Mesodermal cell (in vitro differentiated cells): ENCODE measurements at regions not wholly inside any gene's neighbourhood (a gene's known extent, or its start where the extent isn't known, plus 50 kb on each side); places are given as distances from the start of the nearest gene placed in this dataset.

Experiments
- H3K27ac ChIP-seq: 2 replicates; pipeline ENCODE4 v1.7.0; 2013; ENCODE audit warnings: mild to moderate bottlenecking, low read depth, low read length, moderate library complexity; ENCODE audit not compliant: severe bottlenecking
- H3K36me3 ChIP-seq: 2 replicates; pipeline ENCODE4 v1.7.1; 2013; ENCODE audit warnings: mild to moderate bottlenecking, low read length, moderate library complexity; ENCODE audit not compliant: control insufficient read depth, insufficient read depth
- H3K4me1 ChIP-seq: one replicate; pipeline ENCODE4 v1.7.1; 2013; ENCODE audit warnings: mild to moderate bottlenecking, low read length; ENCODE audit not compliant: insufficient read depth, control insufficient read depth, poor library complexity, severe bottlenecking
- H3K4me3 ChIP-seq: 2 replicates; pipeline ENCODE4 v1.7.0; 2013; ENCODE audit warnings: low read length, control low read depth, mild to moderate bottlenecking; ENCODE audit not compliant: insufficient read depth, poor library complexity, severe bottlenecking; ENCODE audit errors: extremely low read depth
- H3K9me3 ChIP-seq: 2 replicates; pipeline ENCODE4 v1.7.1; 2013; ENCODE audit warnings: mild to moderate bottlenecking, low read length, moderate library complexity; ENCODE audit not compliant: control insufficient read depth
- WGBS, 2 experiments: methylation state at CpG; one replicate each; pipeline ENCODE4 v1.1.5; 2013; ENCODE audit warnings: missing lambda C conversion rate in 2 of 2; ENCODE audit not compliant: insufficient coverage in 2 of 2; 5-methylcytosine and 5-hydroxymethylcytosine counted together

DNA sequence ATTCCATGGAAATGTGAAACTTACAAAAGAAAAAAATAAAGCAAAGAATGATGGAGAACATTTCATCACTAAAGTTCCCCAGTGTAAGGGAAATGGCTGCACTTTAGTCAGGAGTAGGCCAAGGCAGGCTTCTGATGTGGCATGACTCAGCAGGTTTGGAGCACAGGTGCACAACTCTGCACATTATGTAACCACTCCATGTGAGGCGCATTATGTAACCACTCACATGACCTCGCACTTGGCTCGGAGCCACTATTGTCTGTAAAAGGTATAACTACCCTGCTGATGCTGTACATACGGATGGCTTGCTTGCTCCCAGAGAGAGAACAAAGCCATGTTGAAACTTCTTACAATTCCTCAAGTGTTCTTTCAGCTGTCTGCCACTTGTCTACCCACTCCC lies 727.6 kb downstream of the TRAM1L1 start:
- no peaks in the 10 kb centered on the region for H3K36me3 ChIP-seq
- WGBS, 2 experiments = 93% methylated on average over 4 of the region's 4 CpGs
- H3K4me3 ChIP-seq = no peak overlapping the region
- H3K4me1 ChIP-seq = no peaks in the 10 kb centered on the region
- H3K27ac ChIP-seq = no peak overlapping the region
- no peaks in the 10 kb centered on the region for H3K9me3 ChIP-seq

DNA sequence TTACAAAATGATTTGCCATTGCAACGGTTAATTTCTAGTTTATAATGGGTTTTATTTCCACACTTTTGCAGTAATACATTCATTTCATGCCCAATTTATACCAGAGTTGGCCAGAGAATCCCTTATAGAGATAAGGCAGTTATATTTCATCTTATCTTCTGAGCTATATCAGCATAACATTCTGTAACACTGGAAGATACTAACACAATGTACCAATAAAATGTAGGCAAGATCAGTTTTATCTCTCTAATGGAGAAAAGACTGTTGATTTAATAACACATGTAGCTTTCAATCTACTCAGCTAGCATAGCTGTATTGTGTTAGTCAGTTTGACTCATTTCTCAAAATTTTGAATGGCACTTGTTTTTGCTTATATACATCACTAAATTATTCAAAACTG lies 738.6 kb downstream of the TRAM1L1 start:
- no peaks in the 10 kb centered on the region for H3K9me3 ChIP-seq
- H3K4me3 ChIP-seq = no peak overlapping the region
- no CpG with 5 or more reads among the region's 1 CpG for WGBS, 2 experiments
- no peak overlapping the region for H3K27ac ChIP-seq
- no peaks in the 10 kb centered on the region for H3K4me1 ChIP-seq
- no peaks in the 10 kb centered on the region for H3K36me3 ChIP-seq

DNA sequence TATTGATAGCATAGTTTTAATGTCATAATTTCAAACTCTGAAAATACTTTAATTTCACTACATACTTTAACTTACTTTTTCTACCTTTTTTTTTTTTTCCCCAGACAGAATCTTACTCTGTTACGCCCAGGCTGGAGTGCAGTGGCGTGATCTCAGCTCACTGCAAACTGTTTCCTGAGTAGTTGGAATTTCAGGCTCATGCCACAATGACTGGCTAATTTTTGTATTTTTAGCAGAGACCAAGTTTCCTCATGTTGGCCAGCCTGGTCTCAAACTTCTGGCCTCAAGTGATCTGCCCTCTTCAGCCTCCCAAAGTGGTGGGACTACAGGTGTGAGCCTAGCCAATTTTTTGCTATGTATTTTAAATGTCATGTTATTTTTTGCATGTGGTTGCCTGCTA lies 741.6 kb downstream of the TRAM1L1 start:
- Histone ChIP-seq H3K4me3 (no peak overlapping the region), H3K27ac (no peak overlapping the region), H3K9me3 (no peaks in the 10 kb centered on the region), H3K36me3 (no peaks in the 10 kb centered on the region), H3K4me1 (no peaks in the 10 kb centered on the region)
- no CpG with 5 or more reads among the region's 2 CpGs for WGBS, 2 experiments

DNA sequence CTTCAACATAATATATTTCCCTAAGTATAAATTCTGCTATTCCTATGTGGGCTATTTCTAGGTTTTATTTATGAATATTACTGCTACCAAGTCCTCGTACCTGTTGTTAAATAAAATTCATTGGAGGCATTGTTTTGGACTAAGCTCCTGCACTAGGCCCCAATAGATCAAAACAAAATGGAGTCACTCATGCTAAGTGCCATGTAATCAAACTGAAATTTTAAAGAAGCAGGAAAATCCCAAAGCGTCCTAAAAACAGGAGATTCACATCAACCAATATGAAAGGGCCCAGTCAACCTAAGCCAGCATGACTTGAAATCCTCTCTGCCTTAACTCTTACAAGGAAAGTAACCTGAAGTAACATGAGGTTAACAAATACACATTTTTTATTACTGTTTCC lies 743.2 kb downstream of the TRAM1L1 start:
- H3K36me3 ChIP-seq = no peaks in the 10 kb centered on the region
- H3K9me3 ChIP-seq = no peaks in the 10 kb centered on the region
- no peaks in the 10 kb centered on the region for H3K4me1 ChIP-seq
- no peak overlapping the region for H3K4me3 ChIP-seq
- H3K27ac ChIP-seq = no peak overlapping the region
- 100% methylated on average over 1 of the region's 2 CpGs; no CpG with 5 or more reads in 1 of the 2 experiments for WGBS, 2 experiments

DNA sequence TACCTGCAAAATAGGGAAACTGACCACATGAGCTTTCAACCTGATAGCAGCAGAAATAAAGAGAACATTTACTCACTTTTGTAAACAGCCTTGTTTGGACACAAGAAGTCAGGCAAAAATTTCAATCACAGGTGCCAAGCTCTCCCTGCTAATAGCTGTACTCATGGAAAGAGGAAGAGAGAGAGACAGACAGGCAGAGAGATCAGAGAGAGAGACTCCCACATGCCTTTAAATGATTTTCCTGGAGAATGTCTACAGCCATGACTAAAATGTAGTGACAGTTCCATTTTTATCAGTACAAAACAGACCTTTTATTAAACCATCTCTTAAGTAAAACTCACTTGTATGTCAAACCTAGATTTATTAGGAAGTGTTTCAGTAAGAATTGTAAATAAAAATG lies 752.9 kb downstream of the TRAM1L1 start:
- Histone ChIP-seq H3K9me3 (no peaks in the 10 kb centered on the region), H3K4me3 (no peak overlapping the region)

DNA sequence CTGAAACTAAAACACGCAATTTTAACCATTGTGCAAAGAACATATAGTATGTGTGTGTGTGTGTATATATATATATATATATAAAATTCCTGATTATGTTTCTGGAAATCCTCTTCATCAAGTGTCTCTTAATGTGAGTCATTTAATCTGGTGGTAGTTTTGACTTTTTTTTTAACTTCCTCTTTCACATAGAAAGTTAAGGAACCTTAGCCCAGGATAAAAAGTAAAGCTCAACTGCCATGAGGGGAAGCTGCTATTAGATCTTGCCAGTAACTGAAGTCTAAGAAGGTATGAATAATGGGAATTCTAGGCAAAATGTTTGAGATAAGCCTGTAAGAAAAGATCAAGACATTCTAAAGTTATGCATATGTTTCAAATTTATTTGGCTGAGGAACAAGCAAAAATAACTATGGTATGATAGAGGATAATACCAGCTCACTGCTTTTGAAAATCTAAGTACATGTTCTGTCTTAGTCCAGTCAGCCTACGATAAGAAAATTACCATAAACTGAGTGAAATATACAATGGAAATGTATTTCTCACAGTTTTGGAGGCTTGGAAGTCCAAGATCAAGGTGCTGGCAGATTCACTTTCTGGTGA lies 757.0 kb downstream of the TRAM1L1 start:
- no peak overlapping the region for H3K4me3 ChIP-seq
- H3K4me1 ChIP-seq = no peaks in the 10 kb centered on the region
- WGBS, 2 experiments = no CpG with 5 or more reads among the region's 2 CpGs
- H3K9me3 ChIP-seq = no peaks in the 10 kb centered on the region
- no peak overlapping the region for H3K27ac ChIP-seq
- H3K36me3 ChIP-seq = no peaks in the 10 kb centered on the region

More for the DNA sequence above, 752.9 kb downstream of the TRAM1L1 start:
- Histone ChIP-seq H3K27ac (peak overlapping the region; percentile 8), H3K4me1 (no peaks in the 10 kb centered on the region), H3K36me3 (no peaks in the 10 kb centered on the region)

DNA sequence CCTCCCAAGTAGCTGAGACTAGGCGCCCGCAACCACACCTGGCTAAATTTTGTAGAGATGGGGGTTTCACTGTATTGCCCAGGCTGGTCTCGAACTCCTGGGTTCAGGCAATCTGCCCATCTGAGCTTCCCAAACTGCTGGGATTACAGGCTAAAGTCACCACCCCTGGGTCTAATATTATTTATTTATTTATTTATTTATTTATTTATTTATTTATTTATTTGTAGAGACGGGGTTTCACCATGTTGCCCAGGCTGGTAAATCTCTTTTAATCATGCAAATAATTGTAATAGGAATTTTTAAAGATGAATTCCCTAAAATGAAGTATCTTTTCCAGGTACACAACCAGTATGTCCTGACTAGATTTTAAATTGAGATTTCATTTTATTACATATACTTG lies 761.8 kb downstream of the TRAM1L1 start:
- no peaks in the 10 kb centered on the region for H3K4me1 ChIP-seq
- H3K4me3 ChIP-seq = no peak overlapping the region
- H3K36me3 ChIP-seq = no peaks in the 10 kb centered on the region
- WGBS, 2 experiments = 100% methylated on average over 2 of the region's 4 CpGs; no CpG with 5 or more reads in 1 of the 2 experiments
- no peaks in the 10 kb centered on the region for H3K9me3 ChIP-seq
- H3K27ac ChIP-seq = no peak overlapping the region

DNA sequence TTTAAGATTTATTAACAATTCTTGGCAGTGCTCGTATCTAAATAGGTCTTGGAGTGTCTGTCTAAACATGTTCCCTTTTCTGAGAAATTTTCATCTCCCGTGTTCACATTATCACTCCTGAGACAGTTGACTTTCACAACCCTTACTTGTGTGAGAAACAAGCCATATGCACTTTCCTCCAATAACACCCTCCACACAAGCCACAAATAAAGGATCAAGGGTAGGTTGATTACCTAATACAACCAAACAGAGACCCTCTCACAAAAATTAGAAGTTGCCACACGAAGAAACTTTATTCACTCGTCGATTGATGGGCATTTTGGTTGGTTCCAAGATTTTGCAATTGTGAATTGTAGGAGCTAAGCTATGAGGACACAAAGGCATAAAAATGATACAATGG lies 763.9 kb downstream of the TRAM1L1 start:
- Histone ChIP-seq H3K4me1 (no peaks in the 10 kb centered on the region), H3K9me3 (no peaks in the 10 kb centered on the region), H3K36me3 (no peaks in the 10 kb centered on the region), H3K4me3 (no peak overlapping the region), H3K27ac (no peak overlapping the region)
- WGBS, 2 experiments = 85 to 92% methylated on average over 2 to 5 of the region's 5 CpGs

DNA sequence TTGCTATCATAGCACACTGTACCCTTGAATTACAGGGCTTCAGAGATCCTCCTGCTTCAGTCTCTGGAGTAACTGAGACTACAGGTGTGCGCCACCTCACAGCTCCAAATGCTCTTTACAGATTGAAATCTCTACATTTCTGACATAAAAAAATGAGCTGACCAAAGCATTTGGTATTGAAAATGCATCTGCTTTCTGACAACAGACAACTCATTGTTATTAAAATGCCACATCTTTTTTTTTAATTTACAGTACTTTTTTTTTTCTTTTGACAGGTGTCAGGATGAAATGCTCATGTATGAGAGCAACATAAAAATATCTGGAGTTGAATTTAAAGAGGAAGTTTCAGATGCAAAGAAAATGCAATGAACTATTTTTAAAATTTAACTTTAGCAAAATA lies 764.5 kb downstream of the TRAM1L1 start:
- 100% methylated on average over 1 of the region's 1 CpG; no CpG with 5 or more reads in 1 of the 2 experiments for WGBS, 2 experiments
- no peak overlapping the region for H3K27ac ChIP-seq
- H3K9me3 ChIP-seq = no peaks in the 10 kb centered on the region
- H3K4me1 ChIP-seq = no peaks in the 10 kb centered on the region
- no peaks in the 10 kb centered on the region for H3K36me3 ChIP-seq
- H3K4me3 ChIP-seq = no peak overlapping the region

DNA sequence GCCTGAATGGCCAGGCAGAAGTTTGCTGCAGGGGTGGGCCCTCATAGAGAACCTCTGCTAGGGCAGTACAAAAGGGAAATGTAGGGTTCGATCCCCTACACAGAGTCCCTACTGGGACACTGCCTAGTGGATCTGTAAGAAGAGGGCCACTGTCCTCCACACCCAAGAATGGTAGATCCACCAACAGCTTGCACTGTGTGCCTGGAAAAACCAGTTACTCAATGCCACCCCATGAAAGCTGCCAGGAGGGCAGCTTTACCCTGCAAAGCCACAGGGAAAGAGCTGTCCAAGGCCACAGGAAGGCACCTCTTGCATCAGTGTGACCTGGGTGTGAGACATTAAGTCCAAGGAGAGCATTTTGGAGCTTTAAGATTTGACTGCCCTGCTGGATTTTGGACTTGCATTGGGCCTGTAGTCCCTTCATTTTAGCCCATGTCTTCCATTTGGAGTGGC lies 781.6 kb downstream of the TRAM1L1 start:
- H3K4me3 ChIP-seq = no peak overlapping the region
- no peaks in the 10 kb centered on the region for H3K9me3 ChIP-seq
- no peak overlapping the region for H3K27ac ChIP-seq
- WGBS, 2 experiments = 100% methylated on average over 1 of the region's 1 CpG; no CpG with 5 or more reads in 1 of the 2 experiments
- no peaks in the 10 kb centered on the region for H3K4me1 ChIP-seq
- H3K36me3 ChIP-seq = no peaks in the 10 kb centered on the region

DNA sequence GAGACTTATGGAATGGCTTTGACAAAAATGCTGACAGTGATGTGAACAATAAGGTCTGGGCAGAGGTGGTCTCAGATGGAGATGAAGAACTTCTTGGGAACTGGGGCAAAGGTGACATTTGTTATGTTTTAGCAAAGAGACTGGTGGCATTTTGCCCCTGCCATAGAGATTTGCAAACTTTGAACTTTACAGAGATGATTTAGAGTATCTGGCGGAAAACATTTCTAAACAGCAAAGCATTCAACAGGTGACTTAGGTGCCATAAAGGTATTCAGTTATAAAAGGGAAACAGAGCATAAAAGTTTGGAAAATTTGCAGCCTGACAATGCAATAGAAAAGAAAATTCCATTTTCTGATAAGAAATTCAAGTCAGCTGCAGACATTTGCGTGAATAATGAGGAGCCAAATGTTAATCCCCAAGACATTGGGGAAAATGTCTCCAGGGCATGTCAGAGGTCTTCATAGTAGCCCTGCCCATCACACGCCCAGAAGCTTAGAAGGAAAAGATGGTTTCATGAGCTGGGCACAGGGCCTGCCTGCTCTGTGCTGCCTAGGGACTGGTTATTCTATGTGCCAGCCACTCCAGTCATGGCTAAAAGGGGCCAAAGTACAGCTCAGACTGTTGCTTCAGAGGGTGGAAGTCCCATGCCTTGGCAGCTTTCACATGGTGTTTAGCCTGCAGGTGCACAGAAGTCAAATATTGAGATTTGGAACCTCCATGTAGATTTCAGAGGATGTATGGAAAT lies 782.2 kb downstream of the TRAM1L1 start:
- Histone ChIP-seq H3K4me3 (no peak overlapping the region), H3K4me1 (no peaks in the 10 kb centered on the region), H3K36me3 (no peaks in the 10 kb centered on the region), H3K9me3 (no peaks in the 10 kb centered on the region), H3K27ac (no peak overlapping the region)
- WGBS, 2 experiments = 92% methylated on average over 3 of the region's 3 CpGs
